GM23338 (cell line): ENCODE measurements at regions not wholly inside any gene's neighbourhood (a gene's known extent, or its start where the extent isn't known, plus 50 kb on each side); places are given as distances from the start of the nearest gene placed in this dataset.

Experiments used
- CTCF ChIP-seq, 2 experiments: fragments of 200-600 bp in 1 of 2; sonication (generic) in 1 of 2; conservative IDR thresholded peaks; 2 replicates each; pipeline versions ENCODE4 v1.5.1 to v1.6.1; 2016 to 2017; ENCODE audit warnings: antibody characterized with exemption in 2 of 2, low read depth in 2 of 2, mild to moderate bottlenecking in 2 of 2, moderate library complexity in 1 of 2
- EZH2 ChIP-seq: fragments of 200-600 bp; sonication (generic); IDR thresholded peaks from one replicate; pipeline ENCODE4 v1.8.0; 2017; ENCODE audit warnings: antibody characterized with exemption, mild to moderate bottlenecking, low read depth; ENCODE audit not compliant: unreplicated experiment
- EZH2phosphoT487 ChIP-seq: fragments of 200-600 bp; sonication (generic); IDR thresholded peaks from one replicate; pipeline ENCODE4 v1.8.1; 2018; ENCODE audit warnings: antibody characterized with exemption; ENCODE audit not compliant: unreplicated experiment
- POLR2AphosphoS5 ChIP-seq: IDR thresholded peaks from 2 replicates; pipeline ENCODE4 v1.6.1; 2016; ENCODE audit warnings: antibody characterized with exemption, low read depth
- REST ChIP-seq: IDR thresholded peaks from one replicate; pipeline ENCODE4 v1.6.1; 2018; ENCODE audit warnings: antibody characterized with exemption; ENCODE audit not compliant: unreplicated experiment

GRCh38 chr10:33101392-33101787 lies 143.4 kb upstream of the ITGB1 start:
- TF ChIP-seq POLR2AphosphoS5 (no peak), CTCF (conservative IDR thresholded peaks at IDR 0.05; ENCODE audit: low read depth in 2 of 2) (no peak), REST (no peak), EZH2phosphoT487 (no peak), EZH2 (no peak)
